Psoas muscle (tissue), 7 donors: ENCODE measurements at regions not wholly inside any gene's neighbourhood (a gene's known extent, or its start where the extent isn't known, plus 50 kb on each side); places are given as distances from the start of the nearest gene placed in this dataset.

Experiments
- ATAC-seq, 4 donors: fragments of 200-7000 bp; cut with Tn5 transposase; one replicate each; pipeline ENCODE4 v1.9.1; 2020; ENCODE audit warnings: moderate library complexity in 3 of 4, mild to moderate bottlenecking in 2 of 4
- DNase-seq, 2 donors: peaks; one replicate each; pipeline ENCODE4 v3.0.0-alpha.2; 2020
- H3K27ac ChIP-seq: fragments of 200-600 bp; one replicate; pipeline ENCODE4 v1.8.0; 2022
- H3K27me3 ChIP-seq, 3 donors: fragments of 200-600 bp in 1 of 3; one replicate each; pipeline versions ENCODE4 v1.6.1 to v1.8.0; 2013 to 2022; ENCODE audit warnings: low read length in 2 of 3, mild to moderate bottlenecking in 2 of 3, moderate library complexity in 1 of 3; ENCODE audit not compliant: insufficient read depth in 3 of 3
- H3K36me3 ChIP-seq, 2 donors: fragments of 200-600 bp in 1 of 2; one replicate each; pipeline versions ENCODE4 v1.6.1 to v1.8.0; 2013 to 2022; ENCODE audit warnings: low read depth in 1 of 2, mild to moderate bottlenecking in 1 of 2, moderate library complexity in 1 of 2; ENCODE audit not compliant: insufficient read depth in 1 of 2
- H3K4me1 ChIP-seq: fragments of 200-600 bp; one replicate; pipeline ENCODE4 v1.8.0; 2022
- H3K4me3 ChIP-seq: fragments of 200-600 bp; one replicate; pipeline ENCODE4 v1.8.0; 2022; ENCODE audit warnings: mild to moderate bottlenecking
- H3K9me3 ChIP-seq: fragments of 200-600 bp; one replicate; pipeline ENCODE4 v1.8.0; 2022
- CTCF ChIP-seq: fragments of 200-600 bp; IDR thresholded peaks from one replicate; pipeline ENCODE4 v1.8.0; 2022; ENCODE audit warnings: antibody characterized with exemption
- WGBS, 3 donors: extraction: QIAGEN DNeasy Blood & Tissue Kit; methylation state at CpG; one replicate each; pipeline versions ENCODE4 v1.1.6 to v1.1.7; 2013; 5-methylcytosine and 5-hydroxymethylcytosine counted together
- intact Hi-C, 2 donors: fragments of 100-400 bp; cut with DNase I; formaldehyde crosslinking; loops; one replicate each; pipeline versions ENCODE4 v1.11.0 to v1.14.2; 2022
- donor health status: healthy with polysubstance abuse.
- donor health status: DM: no; HTN: no; CAD: no; lungs with moderate emphysema.
- donor health status: Bipolar disorder and iron deficiency.
- donor health status: healthy.
- donor health status: DM: yes; HTN: yes; CAD: no.
- donor health status: DM: no; HTN: no; CAD: no.
- donor health status: DM: yes; HTN: yes; CAD: no.

- no peak for DNase-seq
- no peaks in the 10 kb centered on the region for H3K9me3 ChIP-seq
- H3K27ac ChIP-seq = no peak overlapping the region
- no peak for TF ChIP-seq CTCF
- H3K4me1 ChIP-seq = no peaks in the 10 kb centered on the region
- H3K36me3 ChIP-seq = no peaks in the 10 kb centered on the region
- no peaks in the 10 kb centered on the region for H3K27me3 ChIP-seq
- WGBS, 3 donors = 65 to 72% (median 71%) methylated on average over 2 of the region's 2 CpGs
- H3K4me3 ChIP-seq = no peak overlapping the region
- intact Hi-C loops = no loop called here
- ATAC-seq = no peak
Measured at GRCh38 chr5:164980480-164980879, 1475.1 kb downstream of the MAT2B start.

GRCh38 chr5:164998142-164998541, 1492.7 kb downstream of the MAT2B start:
- H3K9me3 ChIP-seq = no peaks in the 10 kb centered on the region
- no peak overlapping the region for H3K27ac ChIP-seq
- H3K4me3 ChIP-seq = no peak overlapping the region
- no peaks in the 10 kb centered on the region for H3K4me1 ChIP-seq
- no peak for DNase-seq
- H3K27me3 ChIP-seq = no peaks in the 10 kb centered on the region
- ATAC-seq = no peak
- intact Hi-C loops = no loop called here
- no peak for TF ChIP-seq CTCF
- H3K36me3 ChIP-seq = no peaks in the 10 kb centered on the region

- 39 to 61% (median 48%) methylated on average over 7 of the region's 7 CpGs for WGBS, 3 donors
- Histone ChIP-seq H3K27ac (no peak overlapping the region), H3K27me3 (no peaks in the 10 kb centered on the region), H3K36me3 (no peaks in the 10 kb centered on the region), H3K4me1 (no peaks in the 10 kb centered on the region), H3K9me3 (no peaks in the 10 kb centered on the region), H3K4me3 (no peak overlapping the region)
- intact Hi-C loops = no loop called here
- ATAC-seq (no peak), DNase-seq (no peak)
- no peak for TF ChIP-seq CTCF
Measured at GRCh38 chr5:164998590-164998989, 1493.2 kb downstream of the MAT2B start.

GRCh38 chr5:165000479-165001190, 1495.2 kb downstream of the MAT2B start:
- no peaks in the 10 kb centered on the region for H3K9me3 ChIP-seq
- no peak overlapping the region for H3K4me3 ChIP-seq
- intact Hi-C loops = no loop called here
- ATAC-seq (no peak), DNase-seq (no peak)
- H3K27me3 ChIP-seq = no peaks in the 10 kb centered on the region
- H3K4me1 ChIP-seq = no peaks in the 10 kb centered on the region
- 67 to 71% (median 68%) methylated on average over 5 of the region's 5 CpGs for WGBS, 3 donors
- no peak overlapping the region for H3K27ac ChIP-seq
- no peaks in the 10 kb centered on the region for H3K36me3 ChIP-seq
- TF ChIP-seq CTCF = no peak

- ATAC-seq = no peak
- H3K4me3 ChIP-seq = no peak overlapping the region
- no peaks in the 10 kb centered on the region for H3K4me1 ChIP-seq
- no peak overlapping the region for H3K27ac ChIP-seq
- TF ChIP-seq CTCF = no peak
- H3K9me3 ChIP-seq = no peaks in the 10 kb centered on the region
- no peaks in the 10 kb centered on the region for H3K27me3 ChIP-seq
- no peaks in the 10 kb centered on the region for H3K36me3 ChIP-seq
- no peak for DNase-seq
- 42 to 48% (median 47%) methylated on average over 3 of the region's 3 CpGs for WGBS, 3 donors
- intact Hi-C loops = no loop called here
Measured at GRCh38 chr5:165003283-165003682, 1497.9 kb downstream of the MAT2B start.
